WTC11 (cell line): ENCODE measurements at regions not wholly inside any gene's neighbourhood (a gene's known extent, or its start where the extent isn't known, plus 50 kb on each side); places are given as distances from the start of the nearest gene placed in this dataset.

Experiments
- ATAC-seq: fragments of 200-7000 bp; cut with Tn5 transposase; 2 replicates; pipeline ENCODE4 v1.10.0; 2021; ENCODE audit warnings: mild to moderate bottlenecking, moderate library complexity
- CTCF ChIA-PET: fragments of 300-600 bp; sonication (Branson Sonifier 250); formaldehyde crosslinking; loops from one replicate; lab custom pipeline; 2021; ENCODE audit warnings: antibody characterized with exemption; lab: Charles Lee
- POLR2A ChIA-PET: fragments of 350-600 bp; sonication (Branson Sonifier 250); formaldehyde crosslinking; loops from one replicate; lab custom pipeline; 2021; ENCODE audit warnings: antibody characterized with exemption; lab: Charles Lee
- DNase-seq: peaks from one replicate; pipeline ENCODE4 v3.0.0; 2021; ENCODE audit warnings: low spot score
- H3K27ac Mint-ChIP-seq: 2 replicates; pipeline ENCODE4 v1.8.0; 2021; ENCODE audit warnings: mixed read lengths
- H3K27me3 Mint-ChIP-seq: 2 replicates; pipeline ENCODE4 v1.8.0; 2021; ENCODE audit warnings: low read depth, mild to moderate bottlenecking, moderate library complexity, mixed read lengths
- H3K36me3 Mint-ChIP-seq: 2 replicates; pipeline ENCODE4 v1.8.0; 2021; ENCODE audit warnings: mixed read lengths
- H3K4me1 Mint-ChIP-seq: 2 replicates; pipeline ENCODE4 v1.8.0; 2022; ENCODE audit warnings: mixed read lengths
- H3K4me3 Mint-ChIP-seq: 2 replicates; pipeline ENCODE4 v1.8.0; 2021; ENCODE audit warnings: mild to moderate bottlenecking, moderate library complexity, mixed read lengths
- H3K9me3 Mint-ChIP-seq: 2 replicates; pipeline ENCODE4 v1.8.0; 2021; ENCODE audit warnings: mixed read lengths
- E2F1 ChIP-seq: sonication (generic); formaldehyde crosslinking; IDR thresholded peaks from 2 replicates; pipeline ENCODE4 v1.8.0; 2022; ENCODE audit warnings: mild to moderate bottlenecking, missing genetic modification reagents
- FOXJ3 ChIP-seq: sonication (generic); formaldehyde crosslinking; IDR thresholded peaks from 2 replicates; pipeline ENCODE4 v1.9.0; 2021; ENCODE audit warnings: missing genetic modification reagents, mild to moderate bottlenecking, borderline replicate concordance
- GRHL2 ChIP-seq: fragments of 250-450 bp; sonication (Bioruptor Pico); IDR thresholded peaks from 2 replicates; pipeline ENCODE4 v1.8.0; 2022; ENCODE audit warnings: mild to moderate bottlenecking, moderate library complexity; ENCODE audit not compliant: insufficient replicate concordance, severe bottlenecking
- MXD4 ChIP-seq: fragments of 250-450 bp; sonication (Bioruptor Pico); IDR thresholded peaks from 2 replicates; pipeline ENCODE4 v1.8.0; 2021; ENCODE audit warnings: mild to moderate bottlenecking, moderate library complexity, borderline replicate concordance
- SMAD3 ChIP-seq: sonication (generic); formaldehyde crosslinking; IDR thresholded peaks from 2 replicates; pipeline ENCODE4 v1.8.0; 2022; ENCODE audit warnings: missing genetic modification reagents, mild to moderate bottlenecking, borderline replicate concordance
- STAT6 ChIP-seq: sonication (generic); formaldehyde crosslinking; conservative IDR thresholded peaks from 2 replicates; pipeline ENCODE4 v1.8.1; 2023; ENCODE audit warnings: mild to moderate bottlenecking, low read depth, missing genetic modification reagents, moderate library complexity
- TP53 ChIP-seq: sonication (generic); formaldehyde crosslinking; IDR thresholded peaks from 2 replicates; pipeline ENCODE4 v1.8.1; 2023; ENCODE audit warnings: mild to moderate bottlenecking, missing genetic modification reagents
- ZNF121 ChIP-seq: sonication (generic); formaldehyde crosslinking; IDR thresholded peaks from 2 replicates; pipeline ENCODE4 v1.8.0; 2023; ENCODE audit warnings: missing genetic modification reagents
- ZNF512 ChIP-seq: sonication (generic); formaldehyde crosslinking; IDR thresholded peaks from 2 replicates; pipeline ENCODE4 v1.8.1; 2022; ENCODE audit warnings: missing genetic modification reagents, borderline replicate concordance

- TF ChIP-seq SMAD3 (CRISPR knock-in tag) (no peak), E2F1 (CRISPR knock-in tag) (no peak), ZNF121 (no peak), STAT6 (no peak), FOXJ3 (no peak)
Observed at GRCh38 chr13:42497798-42498197, 76.2 kb upstream of the TNFSF11 start (continued).

GRCh38 chr13:42498521-42498920 is 75.4 kb upstream of the TNFSF11 start:
- no peak for TF ChIP-seq GRHL2 (CRISPR knock-in tag)
- TF ChIP-seq TP53 (CRISPR knock-in tag), result no peak
- no peak for TF ChIP-seq MXD4 (CRISPR knock-in tag)
- no peak for TF ChIP-seq ZNF512 (CRISPR knock-in tag)
- no peaks in the 10 kb centered on the region; the same call in 1 of the 2 replicates for H3K27me3 Mint-ChIP-seq
- no peak overlapping the region for H3K4me3 Mint-ChIP-seq
- ChIA-PET POLR2A (no interaction called here), CTCF (interaction anchor here (1.0 kb wide), 1 partner anchor 164 kb away, joined by 3 read pairs; no protein-coding TSS in a partner anchor)
- no peaks in the 10 kb centered on the region for H3K4me1 Mint-ChIP-seq
- no peak for DNase-seq
- peaks cover 13% of the 10 kb centered on the region for H3K9me3 Mint-ChIP-seq
- peaks cover 8% of the 10 kb centered on the region for H3K36me3 Mint-ChIP-seq
- no peak for ATAC-seq
- no peak overlapping the region for H3K27ac Mint-ChIP-seq
